ENCODE measurements at regions not wholly inside any gene's neighbourhood (a gene's known extent, or its start where the extent isn't known, plus 50 kb on each side); places are given as distances from the start of the nearest gene placed in this dataset.

DNA sequence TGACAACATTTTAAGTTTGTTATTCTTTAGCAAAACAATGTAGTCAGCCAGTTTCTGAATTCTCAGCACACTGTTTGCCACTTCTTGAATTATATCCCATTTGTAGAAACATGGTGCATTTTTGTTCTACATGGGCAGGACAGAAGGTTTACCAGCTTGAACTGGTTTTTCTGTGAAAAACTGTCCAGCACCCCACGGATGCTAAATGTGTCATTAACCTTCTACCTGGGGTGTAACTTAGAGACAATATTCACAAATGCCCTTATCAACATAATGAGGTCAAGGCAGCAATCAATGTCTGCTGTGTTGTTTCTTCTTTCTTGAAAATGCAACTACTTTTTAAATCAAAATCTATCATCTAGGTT lies 702.6 kb downstream of the CENPC start:
- peaks cover 0 to 9% (median 0%) of the 10 kb centered on the region in 8 donors for H3K9me3 ChIP-seq
- H3K27me3 ChIP-seq (replicated peaks in 1 of 7) = no peaks in the 10 kb centered on the region
- H3K4me1 ChIP-seq = no peaks in the 10 kb centered on the region
- TF ChIP-seq POLR2AphosphoS5 (IDR thresholded peaks at IDR 0.05) (no peak), POLR2A (IDR thresholded peaks at IDR 0.05) (no peak)
- TF ChIP-seq, protein P1, sequence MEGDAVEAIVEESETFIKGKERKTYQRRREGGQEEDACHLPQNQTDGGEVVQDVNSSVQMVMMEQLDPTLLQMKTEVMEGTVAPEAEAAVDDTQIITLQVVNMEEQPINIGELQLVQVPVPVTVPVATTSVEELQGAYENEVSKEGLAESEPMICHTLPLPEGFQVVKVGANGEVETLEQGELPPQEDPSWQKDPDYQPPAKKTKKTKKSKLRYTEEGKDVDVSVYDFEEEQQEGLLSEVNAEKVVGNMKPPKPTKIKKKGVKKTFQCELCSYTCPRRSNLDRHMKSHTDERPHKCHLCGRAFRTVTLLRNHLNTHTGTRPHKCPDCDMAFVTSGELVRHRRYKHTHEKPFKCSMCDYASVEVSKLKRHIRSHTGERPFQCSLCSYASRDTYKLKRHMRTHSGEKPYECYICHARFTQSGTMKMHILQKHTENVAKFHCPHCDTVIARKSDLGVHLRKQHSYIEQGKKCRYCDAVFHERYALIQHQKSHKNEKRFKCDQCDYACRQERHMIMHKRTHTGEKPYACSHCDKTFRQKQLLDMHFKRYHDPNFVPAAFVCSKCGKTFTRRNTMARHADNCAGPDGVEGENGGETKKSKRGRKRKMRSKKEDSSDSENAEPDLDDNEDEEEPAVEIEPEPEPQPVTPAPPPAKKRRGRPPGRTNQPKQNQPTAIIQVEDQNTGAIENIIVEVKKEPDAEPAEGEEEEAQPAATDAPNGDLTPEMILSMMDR (IDR thresholded peaks at IDR 0.05 in 8 of 11, conservative IDR thresholded peaks at IDR 0.05 in 3 of 11) = no peak
- WGBS, 5 donors = 68 to 86% (median 77%) methylated on average over 1 of the region's 1 CpG
- intact Hi-C loops (cut with DNase I; ENCODE audit: low total_unique reads) = no loop called here
- H3K27ac ChIP-seq = no peak overlapping the region
- no peak overlapping the region for H3K4me3 ChIP-seq
- DNase-seq = no peak
- H3K36me3 ChIP-seq = no peaks in the 10 kb centered on the region

DNA sequence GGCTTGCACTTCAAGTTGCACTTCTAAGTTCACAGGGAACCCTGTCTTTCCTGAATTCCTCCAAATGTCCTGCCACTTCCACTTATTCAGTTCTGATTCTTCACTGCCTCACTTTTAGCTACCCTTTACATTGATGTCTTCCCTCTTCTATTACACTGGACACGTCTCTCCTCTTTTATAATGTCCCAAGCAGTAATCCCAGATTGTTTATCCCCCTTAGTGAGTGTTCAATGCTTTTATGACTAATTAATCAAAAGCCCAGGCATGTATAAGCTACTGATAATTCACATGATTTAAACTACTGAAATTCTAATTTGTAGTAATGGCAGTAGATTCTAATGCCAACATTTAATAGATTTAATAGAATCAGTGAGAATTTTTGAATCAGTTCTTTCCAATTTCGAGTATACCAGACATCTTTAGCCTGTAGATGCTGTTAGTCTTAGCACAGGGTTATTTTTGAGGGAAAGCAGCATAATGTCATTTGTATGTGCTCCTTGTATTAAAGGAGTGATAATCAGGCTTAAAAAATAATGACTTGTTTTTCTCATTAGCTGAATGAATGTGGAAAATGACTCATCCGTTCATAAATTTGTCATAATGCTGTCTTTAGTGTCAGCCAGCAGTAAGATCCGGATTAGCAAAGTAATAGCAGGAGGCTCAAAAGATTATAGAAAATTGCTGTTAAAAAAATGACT lies 703.1 kb downstream of the CENPC start:
- no peaks in the 10 kb centered on the region for H3K36me3 ChIP-seq
- 58 to 69% (median 63%) methylated on average over 4 of the region's 4 CpGs for WGBS, 5 donors
- TF ChIP-seq POLR2AphosphoS5 (IDR thresholded peaks at IDR 0.05) = no peak

DNA sequence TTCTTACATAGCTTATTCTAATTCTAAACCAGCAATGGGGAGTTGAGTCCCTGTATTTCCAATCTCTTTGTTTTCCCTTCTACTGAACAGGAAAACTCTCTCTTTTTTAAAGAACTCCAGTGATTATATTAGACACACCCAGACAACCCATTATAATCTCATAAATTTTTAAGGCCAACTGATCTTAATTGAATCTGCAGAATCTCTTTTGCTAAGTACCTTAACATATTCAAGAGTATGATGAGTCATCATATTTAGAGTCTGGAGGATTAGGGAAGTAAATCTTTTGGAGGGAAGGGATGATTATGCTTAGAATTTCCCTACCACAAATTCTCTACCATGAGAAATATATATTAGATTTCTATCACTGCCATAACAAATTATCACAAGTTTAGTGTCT lies 705.1 kb downstream of the CENPC start:
- Histone ChIP-seq H3K9me3 (peaks cover 0 to 9% (median 0%) of the 10 kb centered on the region in 8 donors), H3K4me1 (no peaks in the 10 kb centered on the region), H3K4me3 (no peak overlapping the region), H3K36me3 (no peaks in the 10 kb centered on the region), H3K27ac (no peak overlapping the region), H3K27me3 (replicated peaks in 1 of 7) (no peaks in the 10 kb centered on the region)
- TF ChIP-seq POLR2A (IDR thresholded peaks at IDR 0.05) (no peak), POLR2AphosphoS5 (IDR thresholded peaks at IDR 0.05) (no peak)
- TF ChIP-seq, protein P1 (IDR thresholded peaks at IDR 0.05 in 8 of 11, conservative IDR thresholded peaks at IDR 0.05 in 3 of 11) = no peak
- intact Hi-C loops (cut with DNase I; ENCODE audit: low total_unique reads) = no loop called here
- no peak for DNase-seq

More for the DNA sequence above, 703.1 kb downstream of the CENPC start:
- DNase-seq = no peak
- peaks cover 0 to 9% (median 0%) of the 10 kb centered on the region in 8 donors for H3K9me3 ChIP-seq
- intact Hi-C loops (cut with DNase I; ENCODE audit: low total_unique reads) = no loop called here
- no peaks in the 10 kb centered on the region for H3K27me3 ChIP-seq (replicated peaks in 1 of 7)
- H3K4me1 ChIP-seq = no peaks in the 10 kb centered on the region
- no peak overlapping the region for H3K4me3 ChIP-seq
- H3K27ac ChIP-seq = no peak overlapping the region

DNA sequence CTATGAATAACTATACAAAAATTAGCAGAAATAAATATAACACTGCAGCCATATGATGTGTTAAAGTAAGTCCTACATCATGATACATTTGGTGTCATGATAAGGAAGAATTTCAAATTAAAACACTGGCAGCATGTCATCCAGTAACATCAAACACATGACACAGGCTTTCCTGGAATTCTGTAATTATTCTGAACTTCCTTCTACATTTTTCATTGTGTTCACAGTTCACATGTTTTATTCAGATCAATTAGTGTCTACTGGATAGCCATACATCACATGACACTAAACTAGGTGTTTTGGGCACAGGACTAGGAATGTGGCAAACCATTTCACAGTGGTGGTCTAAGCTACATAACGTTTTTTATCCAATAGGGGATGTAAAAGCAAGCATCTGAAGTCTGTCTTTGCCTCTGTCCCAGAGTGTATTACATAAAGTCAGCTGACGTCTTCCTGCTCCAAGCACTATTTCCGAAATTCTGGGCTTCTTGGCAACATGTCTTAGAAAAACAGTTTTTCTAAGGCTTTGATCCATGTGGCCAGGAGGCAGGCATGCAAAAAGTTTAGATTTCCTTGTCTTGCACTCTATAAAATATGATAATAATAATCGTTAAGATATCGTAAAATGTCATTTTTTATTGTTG lies 707.9 kb downstream of the CENPC start:
- Histone ChIP-seq H3K27me3 (replicated peaks in 1 of 7) (no peaks in the 10 kb centered on the region), H3K27ac (no peak overlapping the region), H3K4me1 (no peaks in the 10 kb centered on the region), H3K36me3 (no peaks in the 10 kb centered on the region), H3K9me3 (peaks cover 0 to 9% (median 0%) of the 10 kb centered on the region in 8 donors), H3K4me3 (no peak overlapping the region)
- TF ChIP-seq POLR2A (IDR thresholded peaks at IDR 0.05) = no peak
- no peak for TF ChIP-seq POLR2AphosphoS5 (IDR thresholded peaks at IDR 0.05)
- TF ChIP-seq, protein P1 (IDR thresholded peaks at IDR 0.05 in 8 of 11, conservative IDR thresholded peaks at IDR 0.05 in 3 of 11) = no peak
- no peak for DNase-seq
- WGBS, 5 donors = 64 to 78% (median 69%) methylated on average over 5 of the region's 5 CpGs
- intact Hi-C loops (cut with DNase I; ENCODE audit: low total_unique reads) = no loop called here
